ENCODE measurements at regions not wholly inside any gene's neighbourhood (a gene's known extent, or its start where the extent isn't known, plus 50 kb on each side); places are given as distances from the start of the nearest gene placed in this dataset.

DNA sequence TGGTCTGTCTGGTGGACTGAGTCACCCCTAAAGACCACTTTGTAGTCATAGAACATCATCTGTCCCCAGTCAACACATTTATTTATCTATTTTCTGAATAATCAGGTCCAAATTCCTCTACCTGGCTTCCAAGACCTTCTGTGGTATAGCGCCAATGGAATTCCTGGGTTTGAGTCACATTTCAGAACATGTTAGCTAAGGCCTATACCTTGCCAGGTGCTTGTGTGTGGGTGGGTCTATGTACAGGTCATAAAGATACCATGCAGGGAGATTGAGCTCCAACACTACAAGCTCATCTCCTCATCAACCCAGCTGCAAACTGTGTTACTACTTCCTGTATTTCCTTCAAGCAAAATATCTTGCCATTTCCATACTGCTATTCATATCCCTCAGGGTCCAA is 113.3 kb downstream of the TRAPPC11 start:
- TF ChIP-seq, protein P1, sequence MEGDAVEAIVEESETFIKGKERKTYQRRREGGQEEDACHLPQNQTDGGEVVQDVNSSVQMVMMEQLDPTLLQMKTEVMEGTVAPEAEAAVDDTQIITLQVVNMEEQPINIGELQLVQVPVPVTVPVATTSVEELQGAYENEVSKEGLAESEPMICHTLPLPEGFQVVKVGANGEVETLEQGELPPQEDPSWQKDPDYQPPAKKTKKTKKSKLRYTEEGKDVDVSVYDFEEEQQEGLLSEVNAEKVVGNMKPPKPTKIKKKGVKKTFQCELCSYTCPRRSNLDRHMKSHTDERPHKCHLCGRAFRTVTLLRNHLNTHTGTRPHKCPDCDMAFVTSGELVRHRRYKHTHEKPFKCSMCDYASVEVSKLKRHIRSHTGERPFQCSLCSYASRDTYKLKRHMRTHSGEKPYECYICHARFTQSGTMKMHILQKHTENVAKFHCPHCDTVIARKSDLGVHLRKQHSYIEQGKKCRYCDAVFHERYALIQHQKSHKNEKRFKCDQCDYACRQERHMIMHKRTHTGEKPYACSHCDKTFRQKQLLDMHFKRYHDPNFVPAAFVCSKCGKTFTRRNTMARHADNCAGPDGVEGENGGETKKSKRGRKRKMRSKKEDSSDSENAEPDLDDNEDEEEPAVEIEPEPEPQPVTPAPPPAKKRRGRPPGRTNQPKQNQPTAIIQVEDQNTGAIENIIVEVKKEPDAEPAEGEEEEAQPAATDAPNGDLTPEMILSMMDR (IDR thresholded peaks at IDR 0.05; ENCODE audit: insufficient read depth, low read depth, low read length), result no peak
- TF ChIP-seq EZH2 (IDR thresholded peaks at IDR 0.05; ENCODE audit: insufficient read depth, low read length), result no peak
